Prostate gland (tissue), 2 donors: ENCODE measurements at regions not wholly inside any gene's neighbourhood (a gene's known extent, or its start where the extent isn't known, plus 50 kb on each side); places are given as distances from the start of the nearest gene placed in this dataset.

ENCODE experiments used
- DNase-seq: peaks from one replicate; pipeline ENCODE4 v3.0.0-alpha.2; 2019; ENCODE audit warnings: low spot score
- H3K27ac ChIP-seq, 2 donors: fragments of 200-600 bp; sonication (generic); 2 replicates each; pipeline ENCODE4 v1.5.1; 2017 to 2019
- H3K27me3 ChIP-seq: fragments of 200-600 bp; sonication (generic); replicated peaks from 2 replicates; pipeline ENCODE4 v1.5.1; 2019; ENCODE audit not compliant: insufficient read depth
- H3K36me3 ChIP-seq, 2 donors: fragments of 200-600 bp; sonication (generic); 1 replicate in 1 of 2; 2 replicates in 1 of 2; pipeline versions ENCODE4 v1.5.1 to v1.8.1; 2017 to 2019
- H3K4me1 ChIP-seq: fragments of 200-600 bp; sonication (generic); replicated peaks from 2 replicates; pipeline ENCODE4 v1.5.1; 2019
- H3K4me3 ChIP-seq, 2 donors: fragments of 200-600 bp; sonication (generic); 2 replicates each; pipeline ENCODE4 v1.5.1; 2017 to 2019
- H3K9me3 ChIP-seq: fragments of 200-600 bp; sonication (generic); 2 replicates; pipeline ENCODE4 v1.5.1; 2017
- POLR2A ChIP-seq: fragments of 450-650 bp; IDR thresholded peaks from one replicate; pipeline ENCODE4 v1.6.1; 2016; ENCODE audit warnings: antibody characterized with exemption, mild to moderate bottlenecking
- POLR2AphosphoS5 ChIP-seq: sonication (generic); formaldehyde crosslinking; IDR thresholded peaks from one replicate; pipeline ENCODE4 v1.6.1; 2017; ENCODE audit warnings: antibody characterized with exemption
- WGBS: methylation state at CpG from one replicate; pipeline ENCODE4 v1.1.5; 2018; 5-methylcytosine and 5-hydroxymethylcytosine counted together
- intact Hi-C: fragments of 100-400 bp; cut with DNase I; formaldehyde crosslinking; loops from one replicate; pipeline ENCODE4 v1.14.2; 2022
- TF ChIP-seq, protein P1 (sequence below), 4 experiments: fragments of 200-600 bp in 2 of 4; fragments of 450-650 bp in 2 of 4; sonication (generic) in 2 of 4; IDR thresholded peaks; 1 replicate in 3 of 4; 2 replicates in 1 of 4; pipeline ENCODE4 v1.5.1; 2016 to 2019; ENCODE audit warnings: antibody characterized with exemption in 4 of 4, mild to moderate bottlenecking in 2 of 4, moderate library complexity in 2 of 4

GRCh38 chr3:176734146-176734545 is 463.1 kb downstream of the TBL1XR1 start:
- Histone ChIP-seq H3K9me3 (no peaks in the 10 kb centered on the region), H3K36me3 (no peaks in the 10 kb centered on the region), H3K27me3 (no peaks in the 10 kb centered on the region), H3K4me1 (no peaks in the 10 kb centered on the region), H3K27ac (no peak overlapping the region), H3K4me3 (no peak overlapping the region)
- TF ChIP-seq POLR2A (no peak), POLR2AphosphoS5 (no peak)
- TF ChIP-seq, protein P1, sequence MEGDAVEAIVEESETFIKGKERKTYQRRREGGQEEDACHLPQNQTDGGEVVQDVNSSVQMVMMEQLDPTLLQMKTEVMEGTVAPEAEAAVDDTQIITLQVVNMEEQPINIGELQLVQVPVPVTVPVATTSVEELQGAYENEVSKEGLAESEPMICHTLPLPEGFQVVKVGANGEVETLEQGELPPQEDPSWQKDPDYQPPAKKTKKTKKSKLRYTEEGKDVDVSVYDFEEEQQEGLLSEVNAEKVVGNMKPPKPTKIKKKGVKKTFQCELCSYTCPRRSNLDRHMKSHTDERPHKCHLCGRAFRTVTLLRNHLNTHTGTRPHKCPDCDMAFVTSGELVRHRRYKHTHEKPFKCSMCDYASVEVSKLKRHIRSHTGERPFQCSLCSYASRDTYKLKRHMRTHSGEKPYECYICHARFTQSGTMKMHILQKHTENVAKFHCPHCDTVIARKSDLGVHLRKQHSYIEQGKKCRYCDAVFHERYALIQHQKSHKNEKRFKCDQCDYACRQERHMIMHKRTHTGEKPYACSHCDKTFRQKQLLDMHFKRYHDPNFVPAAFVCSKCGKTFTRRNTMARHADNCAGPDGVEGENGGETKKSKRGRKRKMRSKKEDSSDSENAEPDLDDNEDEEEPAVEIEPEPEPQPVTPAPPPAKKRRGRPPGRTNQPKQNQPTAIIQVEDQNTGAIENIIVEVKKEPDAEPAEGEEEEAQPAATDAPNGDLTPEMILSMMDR (IDR thresholded peaks at IDR 0.05) = no peak
- WGBS = 66% methylated on average over 5 of the region's 5 CpGs
- DNase-seq = no peak
- intact Hi-C loops = no loop called here

DNA sequence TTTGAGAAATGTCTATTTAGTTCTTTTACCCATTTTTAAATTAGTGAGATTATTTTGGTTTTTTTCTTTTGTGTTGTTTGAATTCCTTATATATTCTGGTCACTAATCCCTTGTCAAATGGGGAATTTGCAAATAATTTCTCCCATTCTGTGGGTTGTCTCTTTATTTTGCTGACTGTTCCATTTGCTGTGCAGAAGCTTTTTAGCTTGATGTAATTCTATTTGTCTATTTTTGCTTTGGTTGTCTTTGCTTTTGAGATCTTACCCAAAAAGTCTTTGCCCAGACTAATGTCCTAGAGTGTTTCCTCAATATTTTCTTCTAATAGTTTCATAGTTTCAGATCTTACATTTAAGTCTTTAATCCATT is 472.9 kb downstream of the TBL1XR1 start:
- Histone ChIP-seq H3K9me3 (no peaks in the 10 kb centered on the region), H3K27me3 (no peaks in the 10 kb centered on the region)
- intact Hi-C loops = no loop called here

GRCh38 chr3:176723758-176724393 is 473.4 kb downstream of the TBL1XR1 start:
- no peak overlapping the region for H3K27ac ChIP-seq
- no peak overlapping the region for H3K4me3 ChIP-seq
- intact Hi-C loops = no loop called here
- no peaks in the 10 kb centered on the region for H3K9me3 ChIP-seq
- DNase-seq = no peak
- TF ChIP-seq, protein P1 (IDR thresholded peaks at IDR 0.05) = no peak
- TF ChIP-seq POLR2A (no peak), POLR2AphosphoS5 (no peak)
- no peaks in the 10 kb centered on the region for H3K27me3 ChIP-seq
- H3K36me3 ChIP-seq = no peaks in the 10 kb centered on the region
- H3K4me1 ChIP-seq = no peaks in the 10 kb centered on the region

More for the DNA sequence above, 472.9 kb downstream of the TBL1XR1 start:
- Histone ChIP-seq H3K4me1 (no peaks in the 10 kb centered on the region), H3K4me3 (no peak overlapping the region), H3K36me3 (no peaks in the 10 kb centered on the region), H3K27ac (no peak overlapping the region)
- TF ChIP-seq, protein P1 (IDR thresholded peaks at IDR 0.05) = no peak
- no peak for TF ChIP-seq POLR2AphosphoS5
- DNase-seq = no peak

GRCh38 chr3:176714034-176714433 is 483.2 kb downstream of the TBL1XR1 start:
- Histone ChIP-seq H3K4me1 (no peaks in the 10 kb centered on the region), H3K9me3 (no peaks in the 10 kb centered on the region), H3K4me3 (no peak overlapping the region), H3K27me3 (no peaks in the 10 kb centered on the region), H3K27ac (no peak overlapping the region), H3K36me3 (no peaks in the 10 kb centered on the region)
- TF ChIP-seq POLR2AphosphoS5 (no peak), POLR2A (no peak)
- TF ChIP-seq, protein P1 (IDR thresholded peaks at IDR 0.05) = no peak
- no peak for DNase-seq
- WGBS = 60% methylated on average over 3 of the region's 3 CpGs
- intact Hi-C loops = no loop called here

- H3K4me3 ChIP-seq = no peak overlapping the region
- H3K9me3 ChIP-seq = no peaks in the 10 kb centered on the region
- no peak for DNase-seq
- no peak for TF ChIP-seq POLR2AphosphoS5
- H3K36me3 ChIP-seq = no peaks in the 10 kb centered on the region
- H3K4me1 ChIP-seq = no peaks in the 10 kb centered on the region
- H3K27ac ChIP-seq = no peak overlapping the region
- no peaks in the 10 kb centered on the region for H3K27me3 ChIP-seq
- WGBS = 59% methylated on average over 2 of the region's 2 CpGs
- intact Hi-C loops = no loop called here
Observed at GRCh38 chr3:176712191-176712590, 485.1 kb downstream of the TBL1XR1 start.
